SK-N-MC (cell line): ENCODE measurements at regions not wholly inside any gene's neighbourhood (a gene's known extent, or its start where the extent isn't known, plus 50 kb on each side); places are given as distances from the start of the nearest gene placed in this dataset.
"Not testable (repeated sequence)": the region's sequence is repeated elsewhere in the genome, so short reads cannot be mapped to it uniquely, and the experiment has no call there.

Source experiments
- DNase-seq: peaks from one replicate; pipeline ENCODE4 v3.0.0-alpha.2; 2011; ENCODE audit warnings: low read depth, low spot score
- H3K27ac ChIP-seq: fragments of 200-600 bp; sonication (generic); 2 replicates; pipeline ENCODE4 v1.5.1; 2016; ENCODE audit warnings: mixed run types
- H3K36me3 ChIP-seq: fragments of 200-600 bp; sonication (generic); 2 replicates; pipeline ENCODE4 v1.6.1; 2017; ENCODE audit warnings: antibody characterized with exemption, low read length, mixed read lengths; ENCODE audit not compliant: insufficient read depth
- H3K4me3 ChIP-seq: fragments of 200-600 bp; sonication (generic); 2 replicates; pipeline ENCODE4 v1.5.1; 2016
- H3K9ac ChIP-seq: fragments of 200-600 bp; sonication (generic); 2 replicates; pipeline ENCODE4 v1.8.0; 2017; ENCODE audit warnings: mixed run types, mixed read lengths; ENCODE audit not compliant: insufficient read length
- H3K9me3 ChIP-seq: fragments of 200-600 bp; sonication (generic); 2 replicates; pipeline ENCODE4 v1.6.1; 2017; ENCODE audit warnings: low read depth, mild to moderate bottlenecking, antibody characterized with exemption, low read length, moderate library complexity, mixed read lengths
- EZH2 ChIP-seq: fragments of 200-600 bp; sonication (generic); IDR thresholded peaks from one replicate; pipeline ENCODE4 v1.6.1; 2017; ENCODE audit warnings: antibody characterized with exemption
- FOXP2 ChIP-seq: optimal IDR thresholded peaks from 2 replicates; pipeline ENCODE3; 2011; ENCODE audit warnings: mild to moderate bottlenecking, moderate library complexity; ENCODE audit not compliant: insufficient read depth; ENCODE audit errors: extremely low read length, control extremely low read depth
- POLR2AphosphoS5 ChIP-seq: IDR thresholded peaks from 2 replicates; pipeline ENCODE4 v1.6.1; 2012; ENCODE audit warnings: mild to moderate bottlenecking, low read depth, low read length, borderline replicate concordance

DNA sequence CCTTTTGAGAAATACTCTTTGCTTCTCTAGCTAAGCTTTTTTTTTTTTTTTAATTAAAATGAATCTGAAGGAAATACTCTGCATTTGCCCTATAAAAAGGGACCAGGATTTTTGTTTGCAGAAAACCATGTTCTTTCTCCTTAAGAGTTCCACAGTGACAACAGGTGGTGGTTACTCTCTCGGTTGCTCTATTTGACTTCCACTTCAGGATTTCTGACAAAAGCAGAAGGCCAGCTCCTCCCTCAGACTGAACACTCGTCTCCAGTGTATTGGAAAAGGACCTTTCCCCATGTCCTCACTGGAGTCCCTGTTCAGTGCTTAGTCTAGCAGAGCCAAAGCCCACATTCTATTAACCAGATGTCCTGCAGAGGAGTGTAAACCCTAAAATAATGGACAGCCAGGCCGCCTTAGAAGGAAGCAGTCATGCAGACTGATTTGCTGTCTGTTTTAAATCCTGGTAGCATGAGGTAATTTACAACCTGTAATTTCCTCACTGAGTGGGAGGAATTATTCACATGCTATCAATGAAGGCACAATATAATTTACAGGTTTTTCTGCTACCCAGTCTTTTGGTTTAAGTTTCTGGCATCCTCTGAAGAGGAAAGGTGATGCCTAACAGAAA is 599.3 kb downstream of the PYDC2 start:
- Histone ChIP-seq H3K36me3 (no peaks in the 10 kb centered on the region), H3K9ac (no peak overlapping the region), H3K27ac (no peak overlapping the region), H3K9me3 (no peaks in the 10 kb centered on the region), H3K4me3 (no peak overlapping the region)
- TF ChIP-seq FOXP2: no peak
- no peak for TF ChIP-seq POLR2AphosphoS5
- no peak for TF ChIP-seq EZH2
- DNase-seq: no peak

GRCh38 chr3:192061426-192061825 is 600.5 kb downstream of the PYDC2 start:
- no peaks in the 10 kb centered on the region for H3K9me3 ChIP-seq
- TF ChIP-seq POLR2AphosphoS5: no peak
- no peak for TF ChIP-seq EZH2
- TF ChIP-seq FOXP2: no peak
- no peak overlapping the region for H3K9ac ChIP-seq
- H3K4me3 ChIP-seq: no peak overlapping the region
- no peaks in the 10 kb centered on the region for H3K36me3 ChIP-seq
- no peak for DNase-seq
- no peak overlapping the region for H3K27ac ChIP-seq

- H3K27ac ChIP-seq: no peak overlapping the region
- H3K9me3 ChIP-seq: no peaks in the 10 kb centered on the region
- H3K4me3 ChIP-seq: no peak overlapping the region
- TF ChIP-seq EZH2: no peak
- no peak for TF ChIP-seq POLR2AphosphoS5
- no peak for TF ChIP-seq FOXP2
- H3K9ac ChIP-seq: no peak overlapping the region
- DNase-seq: no peak
- no peaks in the 10 kb centered on the region for H3K36me3 ChIP-seq
These were observed 601.2 kb downstream of the PYDC2 start for GRCh38 chr3:192062186-192062585.

DNA sequence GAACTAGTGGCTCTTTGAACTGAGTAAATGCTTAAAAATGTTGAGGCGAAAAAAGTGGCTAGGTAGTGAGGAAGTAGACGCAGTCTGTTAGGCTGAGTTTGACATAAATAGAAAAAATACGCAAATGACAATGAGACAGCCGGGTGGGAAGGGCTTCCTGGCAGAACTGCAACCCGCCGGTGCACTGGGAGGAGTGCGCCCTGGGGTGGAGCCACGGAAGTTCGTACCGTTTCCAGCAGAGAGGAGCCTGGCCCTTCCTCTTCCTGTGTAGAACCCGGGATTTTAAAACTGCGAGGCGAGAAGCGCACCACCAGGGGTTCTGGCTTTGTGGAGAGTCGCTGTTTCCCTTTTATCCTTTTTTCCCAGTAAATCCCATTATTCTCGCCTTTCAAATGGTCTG is 602.6 kb downstream of the PYDC2 start:
- Histone ChIP-seq H3K36me3 (no peaks in the 10 kb centered on the region), H3K9me3 (no peaks in the 10 kb centered on the region), H3K4me3 (no peak overlapping the region), H3K27ac (no peak overlapping the region), H3K9ac (no peak overlapping the region)
- DNase-seq: no peak
- TF ChIP-seq FOXP2 (no peak), POLR2AphosphoS5 (no peak)

- Histone ChIP-seq H3K9me3 (no peaks in the 10 kb centered on the region), H3K27ac (no peak overlapping the region), H3K9ac (no peak overlapping the region), H3K4me3 (no peak overlapping the region), H3K36me3 (no peaks in the 10 kb centered on the region)
- no peak for DNase-seq
- TF ChIP-seq FOXP2: no peak
- TF ChIP-seq POLR2AphosphoS5: no peak
- TF ChIP-seq EZH2: no peak
These were observed 604.0 kb downstream of the PYDC2 start for GRCh38 chr3:192064959-192065358.

DNA sequence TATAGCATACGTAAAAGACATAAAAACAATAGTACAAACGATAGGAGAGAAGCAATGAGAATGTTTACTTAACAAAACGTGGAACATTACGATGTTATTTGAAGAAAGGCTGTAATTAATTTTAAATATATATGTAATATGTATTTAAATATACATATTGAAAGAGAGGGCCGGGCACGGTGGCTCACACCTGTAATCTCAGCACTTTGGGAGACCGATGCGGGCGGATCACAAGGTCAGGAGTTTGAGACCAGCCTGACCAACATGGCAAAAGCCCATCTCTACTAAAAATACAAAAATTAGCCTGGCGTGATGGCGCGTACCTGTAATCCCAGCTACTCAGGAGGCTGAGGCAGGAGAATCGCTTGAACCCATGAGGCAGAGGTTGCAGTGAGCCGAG is 605.3 kb downstream of the PYDC2 start:
- H3K27ac ChIP-seq, H3K9ac ChIP-seq, H3K9me3 ChIP-seq, H3K4me3 ChIP-seq, H3K36me3 ChIP-seq, DNase-seq: not testable (repeated sequence)

GRCh38 chr3:192068464-192069254 is 607.7 kb downstream of the PYDC2 start:
- H3K4me3 ChIP-seq: no peak overlapping the region
- H3K36me3 ChIP-seq: no peaks in the 10 kb centered on the region
- DNase-seq: no peak
- H3K27ac ChIP-seq: no peak overlapping the region
- H3K9me3 ChIP-seq: no peaks in the 10 kb centered on the region
- no peak for TF ChIP-seq POLR2AphosphoS5
- no peak for TF ChIP-seq EZH2
- TF ChIP-seq FOXP2: no peak
- H3K9ac ChIP-seq: no peak overlapping the region

GRCh38 chr3:192077795-192078497 is 617.0 kb downstream of the PYDC2 start:
- Histone ChIP-seq H3K9ac (no peak overlapping the region), H3K36me3 (no peaks in the 10 kb centered on the region), H3K9me3 (no peaks in the 10 kb centered on the region), H3K27ac (no peak overlapping the region), H3K4me3 (no peak overlapping the region)
- no peak for TF ChIP-seq EZH2
- TF ChIP-seq FOXP2: no peak
- TF ChIP-seq POLR2AphosphoS5: no peak
- no peak for DNase-seq
